H1 (cell line): ENCODE measurements at regions not wholly inside any gene's neighbourhood (a gene's known extent, or its start where the extent isn't known, plus 50 kb on each side); places are given as distances from the start of the nearest gene placed in this dataset.

Source experiments
- EZH2 ChIP-seq: fragments of 200-600 bp; sonication (generic); IDR thresholded peaks from 2 replicates; pipeline ENCODE4 v1.7.1; 2012; ENCODE audit warnings: low read depth, mild to moderate bottlenecking, moderate library complexity, low read length, inconsistent platforms; ENCODE audit not compliant: severe bottlenecking
- GABPA ChIP-seq: IDR thresholded peaks from 2 replicates; pipeline ENCODE4 v1.6.1; 2011; ENCODE audit warnings: mild to moderate bottlenecking, low read length, moderate library complexity, borderline replicate concordance; ENCODE audit not compliant: insufficient read depth
- POLR2A ChIP-seq, 2 experiments: IDR thresholded peaks; 1 replicate in 1 of 2; 2 replicates in 1 of 2; pipeline ENCODE4 v1.6.1; 2011; ENCODE audit warnings: low read depth in 2 of 2, low read length in 2 of 2, mild to moderate bottlenecking in 2 of 2; ENCODE audit errors: control extremely low read depth in 1 of 2
- TF ChIP-seq, protein P1 (sequence below), 3 experiments: IDR thresholded peaks; 1 replicate in 2 of 3; 2 replicates in 1 of 3; pipeline versions ENCODE4 v1.5.1 to v1.6.1; 2011; ENCODE audit warnings: low read length in 3 of 3, mild to moderate bottlenecking in 3 of 3, inconsistent platforms in 2 of 3, low read depth in 1 of 3, moderate library complexity in 1 of 3; ENCODE audit not compliant: insufficient read depth in 1 of 3; ENCODE audit errors: control extremely low read depth in 1 of 3

- TF ChIP-seq, protein P1, sequence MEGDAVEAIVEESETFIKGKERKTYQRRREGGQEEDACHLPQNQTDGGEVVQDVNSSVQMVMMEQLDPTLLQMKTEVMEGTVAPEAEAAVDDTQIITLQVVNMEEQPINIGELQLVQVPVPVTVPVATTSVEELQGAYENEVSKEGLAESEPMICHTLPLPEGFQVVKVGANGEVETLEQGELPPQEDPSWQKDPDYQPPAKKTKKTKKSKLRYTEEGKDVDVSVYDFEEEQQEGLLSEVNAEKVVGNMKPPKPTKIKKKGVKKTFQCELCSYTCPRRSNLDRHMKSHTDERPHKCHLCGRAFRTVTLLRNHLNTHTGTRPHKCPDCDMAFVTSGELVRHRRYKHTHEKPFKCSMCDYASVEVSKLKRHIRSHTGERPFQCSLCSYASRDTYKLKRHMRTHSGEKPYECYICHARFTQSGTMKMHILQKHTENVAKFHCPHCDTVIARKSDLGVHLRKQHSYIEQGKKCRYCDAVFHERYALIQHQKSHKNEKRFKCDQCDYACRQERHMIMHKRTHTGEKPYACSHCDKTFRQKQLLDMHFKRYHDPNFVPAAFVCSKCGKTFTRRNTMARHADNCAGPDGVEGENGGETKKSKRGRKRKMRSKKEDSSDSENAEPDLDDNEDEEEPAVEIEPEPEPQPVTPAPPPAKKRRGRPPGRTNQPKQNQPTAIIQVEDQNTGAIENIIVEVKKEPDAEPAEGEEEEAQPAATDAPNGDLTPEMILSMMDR (IDR thresholded peaks at IDR 0.05; ENCODE audit: control extremely low read depth in 1 of 3, insufficient read depth in 1 of 3, low read depth in 1 of 3, low read length in 3 of 3) = no peak
- TF ChIP-seq EZH2 (no peak), GABPA (no peak), POLR2A (IDR thresholded peaks at IDR 0.05; ENCODE audit: control extremely low read depth in 1 of 2, low read depth in 2 of 2, low read length in 2 of 2) (no peak)
Measured at GRCh38 chr5:53253421-53253871, 143.9 kb upstream of the MOCS2 start (continued).
